ENCODE measurements at regions not wholly inside any gene's neighbourhood (a gene's known extent, or its start where the extent isn't known, plus 50 kb on each side); places are given as distances from the start of the nearest gene placed in this dataset.

DNA sequence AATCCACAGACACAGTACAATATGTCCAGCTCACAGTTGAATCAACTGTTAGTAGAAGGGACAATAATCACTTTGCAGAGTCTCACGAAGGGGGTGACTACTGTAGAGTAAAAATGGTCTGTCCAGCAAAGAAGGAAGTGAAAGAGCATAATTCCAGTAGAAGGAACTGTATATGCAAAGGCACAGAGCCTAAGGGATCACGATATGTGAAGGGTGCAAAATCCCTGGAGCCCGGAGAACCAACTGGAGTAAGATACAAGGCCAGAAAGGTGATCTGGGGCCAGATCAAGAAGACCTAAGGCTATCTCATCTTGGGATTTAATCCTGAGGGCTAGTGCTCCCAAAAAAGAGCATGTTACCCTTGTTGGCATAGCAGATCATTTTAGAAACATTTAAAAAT is 192.7 kb upstream of the LDB2 start:
- no peak for DNase-seq
- no peak overlapping the region for H3K4me3 Mint-ChIP-seq
- H3K9me3 Mint-ChIP-seq, result no peaks in the 10 kb centered on the region
- ChIA-PET CTCF (no interaction called here), POLR2A (no interaction called here)
- H3K27me3 Mint-ChIP-seq, result no peaks in the 10 kb centered on the region
- ATAC-seq, result no peak
- no peak overlapping the region for H3K27ac Mint-ChIP-seq
- no peaks in the 10 kb centered on the region for H3K4me1 Mint-ChIP-seq (ENCODE audit: low read depth)
- intact Hi-C loops (cut with micrococcal nuclease), result no loop called here
- no peaks in the 10 kb centered on the region for H3K36me3 Mint-ChIP-seq (ENCODE audit: low read depth)
- TF ChIP-seq, protein P1, sequence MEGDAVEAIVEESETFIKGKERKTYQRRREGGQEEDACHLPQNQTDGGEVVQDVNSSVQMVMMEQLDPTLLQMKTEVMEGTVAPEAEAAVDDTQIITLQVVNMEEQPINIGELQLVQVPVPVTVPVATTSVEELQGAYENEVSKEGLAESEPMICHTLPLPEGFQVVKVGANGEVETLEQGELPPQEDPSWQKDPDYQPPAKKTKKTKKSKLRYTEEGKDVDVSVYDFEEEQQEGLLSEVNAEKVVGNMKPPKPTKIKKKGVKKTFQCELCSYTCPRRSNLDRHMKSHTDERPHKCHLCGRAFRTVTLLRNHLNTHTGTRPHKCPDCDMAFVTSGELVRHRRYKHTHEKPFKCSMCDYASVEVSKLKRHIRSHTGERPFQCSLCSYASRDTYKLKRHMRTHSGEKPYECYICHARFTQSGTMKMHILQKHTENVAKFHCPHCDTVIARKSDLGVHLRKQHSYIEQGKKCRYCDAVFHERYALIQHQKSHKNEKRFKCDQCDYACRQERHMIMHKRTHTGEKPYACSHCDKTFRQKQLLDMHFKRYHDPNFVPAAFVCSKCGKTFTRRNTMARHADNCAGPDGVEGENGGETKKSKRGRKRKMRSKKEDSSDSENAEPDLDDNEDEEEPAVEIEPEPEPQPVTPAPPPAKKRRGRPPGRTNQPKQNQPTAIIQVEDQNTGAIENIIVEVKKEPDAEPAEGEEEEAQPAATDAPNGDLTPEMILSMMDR (IDR thresholded peaks at IDR 0.05), result no peak

DNA sequence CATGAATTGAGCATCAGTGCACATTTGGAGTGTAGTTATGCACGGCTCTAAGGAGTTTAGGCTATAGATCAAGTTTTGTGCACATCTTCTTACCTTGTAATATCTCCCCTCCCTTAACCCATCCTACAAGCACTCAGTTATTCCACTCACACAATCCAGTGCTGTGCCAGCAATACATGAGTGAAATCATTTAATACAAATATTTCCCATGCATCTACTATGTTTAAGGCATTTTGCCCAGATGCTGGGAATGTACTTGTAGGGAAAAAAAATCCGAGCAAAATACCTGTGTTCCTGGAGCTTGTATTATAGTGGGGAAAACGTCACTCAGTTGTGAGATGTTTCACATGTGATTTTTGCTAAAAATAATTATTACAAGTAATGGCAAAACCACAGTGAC is 191.6 kb upstream of the LDB2 start:
- H3K36me3 Mint-ChIP-seq (ENCODE audit: low read depth), result no peaks in the 10 kb centered on the region

DNA sequence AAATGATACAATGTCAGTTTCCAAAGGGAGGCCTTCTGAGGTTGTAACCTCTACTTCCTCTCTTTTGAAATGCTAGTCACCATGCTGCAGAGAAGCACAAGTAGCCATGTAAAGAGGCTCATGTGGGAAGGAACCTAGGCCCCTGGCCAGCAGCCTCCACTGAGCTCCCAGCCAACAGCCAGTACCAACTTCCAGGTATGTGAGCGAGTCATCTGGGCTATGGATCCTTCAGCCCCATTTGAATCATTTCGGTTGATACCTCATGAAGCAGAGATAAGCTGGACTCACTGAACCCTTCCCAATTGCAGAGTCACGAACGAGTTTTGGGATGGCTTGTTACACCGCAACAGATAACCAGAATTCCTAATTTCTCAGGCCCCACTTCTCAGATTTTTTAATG is 187.0 kb upstream of the LDB2 start:
- H3K27ac Mint-ChIP-seq, result no peak overlapping the region
- no peak for DNase-seq
- CTCF ChIA-PET, result no interaction called here

More for the DNA sequence above, 191.6 kb upstream of the LDB2 start:
- no peaks in the 10 kb centered on the region for H3K27me3 Mint-ChIP-seq
- H3K9me3 Mint-ChIP-seq, result no peaks in the 10 kb centered on the region
- intact Hi-C loops (cut with micrococcal nuclease), result no loop called here
- no peak for ATAC-seq
- no peaks in the 10 kb centered on the region for H3K4me1 Mint-ChIP-seq (ENCODE audit: low read depth)
- H3K27ac Mint-ChIP-seq, result no peak overlapping the region
- H3K4me3 Mint-ChIP-seq, result no peak overlapping the region
- TF ChIP-seq, protein P1 (IDR thresholded peaks at IDR 0.05), result no peak
- POLR2A ChIA-PET, result interaction anchor here (0.6 kb wide), 1 partner anchor 15 kb away, joined by 3 read pairs; no protein-coding TSS in a partner anchor
- no peak for DNase-seq
- CTCF ChIA-PET, result no interaction called here

DNA sequence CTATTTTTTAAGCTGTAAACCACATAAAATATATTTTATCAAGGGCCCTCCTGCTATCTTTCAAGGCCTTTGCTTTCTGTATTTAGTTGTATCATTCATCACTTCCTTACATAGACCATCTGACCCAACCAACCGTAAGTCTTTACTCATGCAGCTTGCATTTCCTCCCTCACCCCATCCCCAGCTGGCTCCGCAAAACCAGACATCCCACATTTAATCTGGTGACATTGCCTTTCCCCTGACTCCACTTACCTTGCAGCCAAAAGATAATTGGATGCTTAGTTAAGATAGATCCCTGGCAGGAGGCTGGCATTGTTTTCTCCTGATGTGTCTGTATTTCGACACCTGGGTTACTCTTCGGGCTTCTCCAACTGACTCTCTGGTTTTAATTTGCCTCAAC is 183.7 kb upstream of the LDB2 start:
- Mint-ChIP-seq H3K36me3 (ENCODE audit: low read depth) (no peaks in the 10 kb centered on the region), H3K4me3 (no peak overlapping the region), H3K9me3 (no peaks in the 10 kb centered on the region), H3K4me1 (ENCODE audit: low read depth) (no peaks in the 10 kb centered on the region), H3K27ac (no peak overlapping the region), H3K27me3 (peaks cover 3% of the 10 kb centered on the region)
- POLR2A ChIA-PET, result no interaction called here
- CTCF ChIA-PET, result no interaction called here
- ATAC-seq (no peak), DNase-seq (no peak)
- intact Hi-C loops (cut with micrococcal nuclease), result no loop called here
- TF ChIP-seq, protein P1 (IDR thresholded peaks at IDR 0.05), result no peak

More for the DNA sequence above, 187.0 kb upstream of the LDB2 start:
- H3K9me3 Mint-ChIP-seq, result no peaks in the 10 kb centered on the region
- H3K4me1 Mint-ChIP-seq (ENCODE audit: low read depth), result no peaks in the 10 kb centered on the region
- no peaks in the 10 kb centered on the region for H3K27me3 Mint-ChIP-seq
- POLR2A ChIA-PET, result no interaction called here
- H3K36me3 Mint-ChIP-seq (ENCODE audit: low read depth), result no peaks in the 10 kb centered on the region
- intact Hi-C loops (cut with micrococcal nuclease), result no loop called here
- no peak for ATAC-seq
- TF ChIP-seq, protein P1 (IDR thresholded peaks at IDR 0.05), result no peak
- H3K4me3 Mint-ChIP-seq, result no peak overlapping the region

DNA sequence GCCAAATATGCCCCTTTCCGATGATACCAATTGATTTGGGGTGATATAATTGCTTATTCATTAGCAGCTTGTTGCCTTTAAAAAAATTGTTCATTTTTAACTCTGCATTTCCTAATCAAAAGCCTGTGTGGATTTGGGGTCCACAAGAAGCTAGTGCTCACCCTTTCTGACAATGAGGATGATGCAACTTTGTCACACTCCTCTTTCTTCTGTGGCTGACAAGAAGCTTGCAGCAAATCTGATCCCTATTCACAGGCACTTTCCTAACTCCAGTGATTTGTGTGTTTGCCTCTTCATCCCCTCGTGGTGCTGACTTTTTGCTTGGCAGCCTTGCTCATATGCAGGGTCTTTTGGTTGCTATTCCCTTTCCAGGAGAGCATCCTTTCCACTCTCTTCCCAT is 182.7 kb upstream of the LDB2 start:
- intact Hi-C loops (cut with micrococcal nuclease), result no loop called here
- no peak overlapping the region for H3K4me3 Mint-ChIP-seq

More for the DNA sequence above, 182.7 kb upstream of the LDB2 start:
- H3K36me3 Mint-ChIP-seq (ENCODE audit: low read depth), result no peaks in the 10 kb centered on the region
- H3K27ac Mint-ChIP-seq, result no peak overlapping the region
- DNase-seq, result no peak
- peaks cover 3% of the 10 kb centered on the region for H3K27me3 Mint-ChIP-seq
- CTCF ChIA-PET, result no interaction called here
- H3K9me3 Mint-ChIP-seq, result no peaks in the 10 kb centered on the region
- no peak for ATAC-seq
- TF ChIP-seq, protein P1 (IDR thresholded peaks at IDR 0.05), result no peak
- H3K4me1 Mint-ChIP-seq (ENCODE audit: low read depth), result no peaks in the 10 kb centered on the region
- POLR2A ChIA-PET, result interaction anchor here (0.5 kb wide), 1 partner anchor 682 kb away, joined by 4 read pairs; no protein-coding TSS in a partner anchor

Data from activated CD8-positive, alpha-beta T cell treated with anti-CD3 and anti-CD28 coated beads for 36 hours (primary cell).